Brain microvascular endothelial cell (primary cell): ENCODE measurements at regions not wholly inside any gene's neighbourhood (a gene's known extent, or its start where the extent isn't known, plus 50 kb on each side); places are given as distances from the start of the nearest gene placed in this dataset.
A peak's percentile ranks its signal among the peaks of the same experiment; 100 is the strongest.

Source experiments
- DNase-seq: peaks from one replicate; pipeline ENCODE4 v3.0.0-alpha.2; 2020
- H3K27ac ChIP-seq: fragments of 250-450 bp; sonication (Bioruptor Pico); 2 replicates; pipeline ENCODE4 v1.5.1; 2020; ENCODE audit warnings: mild to moderate bottlenecking, moderate library complexity
- H3K27me3 ChIP-seq: fragments of 250-450 bp; sonication (Bioruptor Pico); replicated peaks from 2 replicates; pipeline ENCODE4 v1.5.1; 2020; ENCODE audit warnings: mild to moderate bottlenecking
- H3K36me3 ChIP-seq: fragments of 250-450 bp; sonication (Bioruptor Pico); replicated peaks from 2 replicates; pipeline ENCODE4 v1.5.1; 2020; ENCODE audit warnings: mild to moderate bottlenecking
- H3K4me3 ChIP-seq: 2 replicates; pipeline ENCODE4 v1.5.1; 2011; ENCODE audit warnings: low read depth, mild to moderate bottlenecking, control low read depth, low read length, moderate library complexity
- in situ Hi-C: cut with HindIII; loops from 2 replicates; pipeline ENCODE4 v1.10.0; 2017; ENCODE audit warnings: low sequenced_read_pairs, low pct_ligation_motif_present
- TF ChIP-seq, protein P1 (sequence below): IDR thresholded peaks from 2 replicates; pipeline ENCODE4 v1.5.1; 2011; ENCODE audit warnings: low read depth, mild to moderate bottlenecking, moderate library complexity, low read length, control low read depth, inconsistent platforms; ENCODE audit errors: missing control alignments

- no peak overlapping the region for H3K4me3 ChIP-seq
- no peak for DNase-seq
These were observed 377.1 kb downstream of the PRDM5 start for GRCh38 chr4:120545391-120545790.

DNA sequence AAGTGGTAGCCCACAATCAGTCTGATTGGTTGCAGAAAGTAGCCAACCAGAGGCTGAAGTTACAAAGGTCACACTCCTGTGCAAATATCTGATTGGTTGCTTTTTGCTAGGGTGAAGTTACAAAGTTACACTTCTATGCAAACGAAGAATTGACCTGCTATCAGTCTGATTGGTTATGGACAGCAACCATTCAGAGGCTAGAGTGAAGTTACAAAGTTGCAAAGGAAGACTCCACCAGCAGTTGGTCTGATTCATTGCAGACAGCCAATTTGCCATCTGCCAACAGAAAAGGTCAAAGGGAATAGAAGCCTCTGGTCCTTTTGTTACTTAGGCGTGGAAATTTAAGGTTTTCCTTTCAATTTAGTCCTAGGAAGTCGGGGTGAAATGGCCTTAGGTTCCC lies 377.7 kb downstream of the PRDM5 start:
- no peak overlapping the region for H3K27ac ChIP-seq
- H3K36me3 ChIP-seq, result no peaks in the 10 kb centered on the region
- no peak overlapping the region for H3K4me3 ChIP-seq
- TF ChIP-seq, protein P1, sequence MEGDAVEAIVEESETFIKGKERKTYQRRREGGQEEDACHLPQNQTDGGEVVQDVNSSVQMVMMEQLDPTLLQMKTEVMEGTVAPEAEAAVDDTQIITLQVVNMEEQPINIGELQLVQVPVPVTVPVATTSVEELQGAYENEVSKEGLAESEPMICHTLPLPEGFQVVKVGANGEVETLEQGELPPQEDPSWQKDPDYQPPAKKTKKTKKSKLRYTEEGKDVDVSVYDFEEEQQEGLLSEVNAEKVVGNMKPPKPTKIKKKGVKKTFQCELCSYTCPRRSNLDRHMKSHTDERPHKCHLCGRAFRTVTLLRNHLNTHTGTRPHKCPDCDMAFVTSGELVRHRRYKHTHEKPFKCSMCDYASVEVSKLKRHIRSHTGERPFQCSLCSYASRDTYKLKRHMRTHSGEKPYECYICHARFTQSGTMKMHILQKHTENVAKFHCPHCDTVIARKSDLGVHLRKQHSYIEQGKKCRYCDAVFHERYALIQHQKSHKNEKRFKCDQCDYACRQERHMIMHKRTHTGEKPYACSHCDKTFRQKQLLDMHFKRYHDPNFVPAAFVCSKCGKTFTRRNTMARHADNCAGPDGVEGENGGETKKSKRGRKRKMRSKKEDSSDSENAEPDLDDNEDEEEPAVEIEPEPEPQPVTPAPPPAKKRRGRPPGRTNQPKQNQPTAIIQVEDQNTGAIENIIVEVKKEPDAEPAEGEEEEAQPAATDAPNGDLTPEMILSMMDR, result no peak
- in situ Hi-C loops, result no loop called here
- H3K27me3 ChIP-seq, result no peaks in the 10 kb centered on the region
- no peak for DNase-seq

More at GRCh38 chr4:120545391-120545790, 377.1 kb downstream of the PRDM5 start:
- H3K27ac ChIP-seq, result no peak overlapping the region
- no peaks in the 10 kb centered on the region for H3K36me3 ChIP-seq
- no peaks in the 10 kb centered on the region for H3K27me3 ChIP-seq
- TF ChIP-seq, protein P1, result no peak
- in situ Hi-C loops, result no loop called here

- DNase-seq, result peak; percentile 1
- TF ChIP-seq, protein P1, result no peak
- no peak overlapping the region for H3K4me3 ChIP-seq
- in situ Hi-C loops, result no loop called here
- no peaks in the 10 kb centered on the region for H3K36me3 ChIP-seq
- H3K27me3 ChIP-seq, result no peaks in the 10 kb centered on the region
- no peak overlapping the region for H3K27ac ChIP-seq
These were observed 381.9 kb downstream of the PRDM5 start for GRCh38 chr4:120540625-120541024.

DNA sequence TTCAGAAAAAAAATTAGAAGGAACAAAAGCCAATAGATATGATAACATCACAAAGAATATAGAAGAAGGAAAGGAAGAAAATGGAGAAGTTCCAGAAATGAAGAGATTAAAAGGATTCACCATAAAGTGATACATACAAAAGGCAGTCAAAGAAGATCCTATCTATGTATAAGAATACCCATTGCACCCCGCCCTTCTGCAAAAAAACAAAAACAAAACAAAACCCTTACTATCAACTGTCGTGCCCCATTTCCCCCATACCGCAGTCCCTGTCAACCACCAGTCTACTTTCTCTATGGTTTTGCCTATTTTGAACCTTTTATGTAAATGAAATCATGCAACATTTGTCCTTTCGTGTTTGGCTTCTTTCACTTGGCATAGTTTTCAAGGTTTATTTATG lies 385.6 kb downstream of the PRDM5 start:
- DNase-seq, result no peak
- TF ChIP-seq, protein P1, result no peak
- Histone ChIP-seq H3K4me3 (no peak overlapping the region), H3K36me3 (no peaks in the 10 kb centered on the region), H3K27me3 (no peaks in the 10 kb centered on the region), H3K27ac (no peak overlapping the region)
- in situ Hi-C loops, result no loop called here

- Histone ChIP-seq H3K4me3 (no peak overlapping the region), H3K27me3 (no peaks in the 10 kb centered on the region), H3K27ac (no peak overlapping the region), H3K36me3 (no peaks in the 10 kb centered on the region)
- in situ Hi-C loops, result no loop called here
- TF ChIP-seq, protein P1, result no peak
- no peak for DNase-seq
These were observed 394.1 kb downstream of the PRDM5 start for GRCh38 chr4:120528428-120528827.

GRCh38 chr4:120526033-120526432 lies 396.5 kb downstream of the PRDM5 start:
- in situ Hi-C loops, result no loop called here

More at GRCh38 chr4:120526033-120526432, 396.5 kb downstream of the PRDM5 start:
- TF ChIP-seq, protein P1, result no peak
- H3K4me3 ChIP-seq, result no peak overlapping the region
- no peak overlapping the region for H3K27ac ChIP-seq
- no peak for DNase-seq
- H3K27me3 ChIP-seq, result no peaks in the 10 kb centered on the region
- H3K36me3 ChIP-seq, result no peaks in the 10 kb centered on the region
